Spleen (tissue), 11 donors: ENCODE measurements at regions not wholly inside any gene's neighbourhood (a gene's known extent, or its start where the extent isn't known, plus 50 kb on each side); places are given as distances from the start of the nearest gene placed in this dataset.

Experiments
- DNase-seq: peaks from one replicate; pipeline ENCODE4 v3.0.0-alpha.2; 2020
- H3K27ac ChIP-seq, 8 donors: fragments of 200-600 bp; sonication (generic) in 7 of 8; 1 replicate in 4 of 8; 2 replicates in 4 of 8; pipeline versions ENCODE4 v1.5.0 to v1.8.0; 2016 to 2021; ENCODE audit warnings: inconsistent platforms in 4 of 8, mild to moderate bottlenecking in 4 of 8, moderate library complexity in 1 of 8
- H3K27me3 ChIP-seq, 7 donors: fragments of 200-600 bp; sonication (generic) in 6 of 7; replicated peaks in 1 of 7; 1 replicate in 4 of 7; 2 replicates in 3 of 7; pipeline versions ENCODE4 v1.5.0 to v1.8.0; 2016 to 2021; ENCODE audit warnings: inconsistent platforms in 3 of 7, mild to moderate bottlenecking in 1 of 7
- H3K36me3 ChIP-seq, 6 donors: fragments of 200-600 bp; sonication (generic) in 5 of 6; 1 replicate in 4 of 6; 2 replicates in 2 of 6; pipeline versions ENCODE4 v1.5.0 to v1.8.0; 2016 to 2021; ENCODE audit warnings: inconsistent platforms in 2 of 6
- H3K4me1 ChIP-seq, 6 donors: fragments of 200-600 bp; sonication (generic) in 5 of 6; 1 replicate in 3 of 6; 2 replicates in 3 of 6; pipeline versions ENCODE4 v1.5.0 to v1.8.0; 2016 to 2021; ENCODE audit warnings: inconsistent platforms in 3 of 6
- H3K4me3 ChIP-seq, 8 donors: fragments of 200-600 bp; sonication (generic) in 7 of 8; 1 replicate in 4 of 8; 2 replicates in 4 of 8; pipeline versions ENCODE4 v1.5.0 to v1.8.0; 2016 to 2021; ENCODE audit warnings: inconsistent platforms in 4 of 8, mild to moderate bottlenecking in 4 of 8, moderate library complexity in 2 of 8
- H3K9me3 ChIP-seq, 8 donors: fragments of 200-600 bp; sonication (generic) in 7 of 8; 1 replicate in 4 of 8; 2 replicates in 4 of 8; pipeline versions ENCODE4 v1.5.0 to v1.8.0; 2016 to 2021; ENCODE audit warnings: inconsistent platforms in 4 of 8
- POLR2A ChIP-seq, 3 donors: fragments of 450-650 bp; IDR thresholded peaks; one replicate each; pipeline ENCODE4 v1.5.1; 2017; ENCODE audit warnings: antibody characterized with exemption in 3 of 3, mild to moderate bottlenecking in 1 of 3
- POLR2AphosphoS5 ChIP-seq, 3 donors: sonication (generic); formaldehyde crosslinking; IDR thresholded peaks; one replicate each; pipeline ENCODE4 v1.5.1; 2017; ENCODE audit warnings: antibody characterized with exemption in 3 of 3
- WGBS, 5 donors: extraction: QIAGEN DNeasy Blood & Tissue Kit in 3 of 5; methylation state at CpG; one replicate each; pipeline versions ENCODE4 v1.1.5 to v1.1.7; 2013 to 2018; 5-methylcytosine and 5-hydroxymethylcytosine counted together
- intact Hi-C: fragments of 100-400 bp; cut with DNase I; formaldehyde crosslinking; loops from one replicate; pipeline ENCODE4 v1.15.0; 2023; ENCODE audit warnings: low total_unique reads
- small RNA-seq, 4 donors: library from RNA; depleted of rRNA; stranded (forward); fragments of <200 nt; gene quantifications; one replicate each; pipeline ENCODE3, GENCODE V24; 2016
- TF ChIP-seq, protein P1 (sequence below), 11 experiments: fragments of 200-600 bp in 7 of 11; fragments of 450-650 bp in 4 of 11; sonication (generic) in 4 of 11; IDR thresholded peaks in 8 of 11; conservative IDR thresholded peaks in 3 of 11; 1 replicate in 7 of 11; 2 replicates in 4 of 11; pipeline versions ENCODE4 v1.4.0 to v1.8.0; 2016 to 2021; ENCODE audit warnings: antibody characterized with exemption in 11 of 11, inconsistent platforms in 4 of 11, mild to moderate bottlenecking in 1 of 11
- donor health status: healthy with polysubstance abuse.
- donor health status: DM: no; HTN: no; CAD: no; lungs with moderate emphysema.
- donor health status: DM: no; HTN: no; CAD: no.
- donor health status: Bipolar disorder and iron deficiency.
- donor health status: healthy.
- donor health status: DM: no; HTN: no; CAD: no.
- donor health status: DM: yes; HTN: yes; CAD: no.

DNA sequence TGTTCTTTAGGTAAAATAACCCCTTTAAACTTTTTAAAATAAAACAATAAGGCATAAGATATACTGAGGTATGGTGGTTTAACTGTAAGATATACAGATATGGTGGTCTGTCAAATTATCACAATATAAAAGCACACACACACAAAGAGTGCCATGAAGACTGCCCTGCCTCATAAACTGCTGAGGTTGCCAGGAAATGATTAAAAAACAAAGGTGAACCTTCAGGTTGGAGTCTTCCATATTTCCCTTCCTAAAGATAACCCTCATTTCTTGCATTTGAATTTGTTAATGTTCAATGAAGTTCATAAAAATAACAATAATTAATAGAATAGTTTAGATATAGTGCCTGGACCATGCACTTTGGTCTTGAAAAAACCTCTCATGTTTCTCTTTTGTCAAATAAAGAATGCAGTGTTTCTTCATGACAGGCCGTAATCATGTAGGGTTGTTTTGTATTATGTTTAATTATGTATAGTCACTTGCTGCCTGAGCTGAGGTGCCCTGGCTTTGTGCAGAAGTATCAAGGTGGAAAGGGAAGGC is 123.6 kb upstream of the B3GALT2 start:
- no peaks in the 10 kb centered on the region for H3K27me3 ChIP-seq
- 90 to 100% (median 98%) methylated on average over 1 of the region's 1 CpG for WGBS, 5 donors
- DNase-seq: no peak
- no peak overlapping the region for H3K27ac ChIP-seq
- H3K9me3 ChIP-seq: no peaks in the 10 kb centered on the region
- TF ChIP-seq, protein P1, sequence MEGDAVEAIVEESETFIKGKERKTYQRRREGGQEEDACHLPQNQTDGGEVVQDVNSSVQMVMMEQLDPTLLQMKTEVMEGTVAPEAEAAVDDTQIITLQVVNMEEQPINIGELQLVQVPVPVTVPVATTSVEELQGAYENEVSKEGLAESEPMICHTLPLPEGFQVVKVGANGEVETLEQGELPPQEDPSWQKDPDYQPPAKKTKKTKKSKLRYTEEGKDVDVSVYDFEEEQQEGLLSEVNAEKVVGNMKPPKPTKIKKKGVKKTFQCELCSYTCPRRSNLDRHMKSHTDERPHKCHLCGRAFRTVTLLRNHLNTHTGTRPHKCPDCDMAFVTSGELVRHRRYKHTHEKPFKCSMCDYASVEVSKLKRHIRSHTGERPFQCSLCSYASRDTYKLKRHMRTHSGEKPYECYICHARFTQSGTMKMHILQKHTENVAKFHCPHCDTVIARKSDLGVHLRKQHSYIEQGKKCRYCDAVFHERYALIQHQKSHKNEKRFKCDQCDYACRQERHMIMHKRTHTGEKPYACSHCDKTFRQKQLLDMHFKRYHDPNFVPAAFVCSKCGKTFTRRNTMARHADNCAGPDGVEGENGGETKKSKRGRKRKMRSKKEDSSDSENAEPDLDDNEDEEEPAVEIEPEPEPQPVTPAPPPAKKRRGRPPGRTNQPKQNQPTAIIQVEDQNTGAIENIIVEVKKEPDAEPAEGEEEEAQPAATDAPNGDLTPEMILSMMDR (IDR thresholded peaks at IDR 0.05 in 8 of 11, conservative IDR thresholded peaks at IDR 0.05 in 3 of 11): no peak
- TF ChIP-seq POLR2A (IDR thresholded peaks at IDR 0.05) (no peak), POLR2AphosphoS5 (IDR thresholded peaks at IDR 0.05) (no peak)
- H3K4me1 ChIP-seq: peaks cover 0 to 7% (median 0%) of the 10 kb centered on the region in 6 donors
- no peaks in the 10 kb centered on the region for H3K36me3 ChIP-seq
- H3K4me3 ChIP-seq: no peak overlapping the region
- intact Hi-C loops: no loop called here

DNA sequence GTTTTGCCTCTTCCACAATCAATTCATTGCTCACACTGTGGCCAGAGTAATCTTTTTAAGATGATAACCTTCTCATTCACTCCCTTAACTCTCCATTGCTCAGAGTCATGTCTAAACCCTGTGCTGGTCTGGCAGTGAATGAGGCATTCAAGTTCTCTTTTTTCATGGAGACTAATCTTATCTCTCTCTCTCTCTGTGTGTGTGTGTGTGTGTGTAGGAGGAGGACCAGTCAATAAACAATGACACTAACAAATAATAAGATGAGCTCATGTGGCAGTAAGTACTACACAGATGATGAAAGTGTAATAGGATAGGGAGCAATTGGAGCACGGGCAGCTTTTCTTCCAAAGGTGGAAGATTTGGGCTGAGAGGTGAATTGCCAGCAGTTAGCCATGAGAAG is 122.0 kb upstream of the B3GALT2 start:
- H3K27me3 ChIP-seq: no peaks in the 10 kb centered on the region
- intact Hi-C loops: no loop called here
- H3K4me1 ChIP-seq: peaks cover 0 to 7% (median 0%) of the 10 kb centered on the region in 6 donors
- H3K36me3 ChIP-seq: no peaks in the 10 kb centered on the region
- H3K27ac ChIP-seq: no peak overlapping the region
- H3K9me3 ChIP-seq: no peaks in the 10 kb centered on the region
- 64 to 89% (median 84%) methylated on average over 1 of the region's 1 CpG for WGBS, 5 donors
- H3K4me3 ChIP-seq: no peak overlapping the region
- DNase-seq: no peak
- TF ChIP-seq, protein P1 (IDR thresholded peaks at IDR 0.05 in 8 of 11, conservative IDR thresholded peaks at IDR 0.05 in 3 of 11): no peak
- TF ChIP-seq POLR2AphosphoS5 (IDR thresholded peaks at IDR 0.05): no peak
- TF ChIP-seq POLR2A (IDR thresholded peaks at IDR 0.05): no peak

GRCh38 chr1:193306430-193306829 is 120.0 kb upstream of the B3GALT2 start:
- Histone ChIP-seq H3K4me3 (no peak overlapping the region), H3K27me3 (no peaks in the 10 kb centered on the region), H3K9me3 (no peaks in the 10 kb centered on the region), H3K27ac (no peak overlapping the region), H3K4me1 (peaks cover 0 to 5% (median 0%) of the 10 kb centered on the region in 6 donors), H3K36me3 (no peaks in the 10 kb centered on the region)
- DNase-seq: no peak
- 85 to 98% (median 91%) methylated on average over 2 of the region's 2 CpGs for WGBS, 5 donors
- intact Hi-C loops: no loop called here
- TF ChIP-seq POLR2A (IDR thresholded peaks at IDR 0.05) (no peak), POLR2AphosphoS5 (IDR thresholded peaks at IDR 0.05) (no peak)
- TF ChIP-seq, protein P1 (IDR thresholded peaks at IDR 0.05 in 8 of 11, conservative IDR thresholded peaks at IDR 0.05 in 3 of 11): no peak

Small RNA genes lying in the stretch of these regions (small RNA-seq; reads per million reads assigned to genes)
- gene RNU6-983P: 0 reads per million in 4 donors
